ENCODE measurements at regions not wholly inside any gene's neighbourhood (a gene's known extent, or its start where the extent isn't known, plus 50 kb on each side); places are given as distances from the start of the nearest gene placed in this dataset.

- no peak for TF ChIP-seq ZNF879 (CRISPR knock-in tag; IDR thresholded peaks at IDR 0.05)
- no peak for TF ChIP-seq STAT5B (CRISPR knock-in tag; IDR thresholded peaks at IDR 0.05)
- TF ChIP-seq ZNF746 (CRISPR knock-in tag; IDR thresholded peaks at IDR 0.05), result no peak
- TF ChIP-seq SMAD9 (CRISPR knock-in tag; IDR thresholded peaks at IDR 0.05), result no peak
These were observed 58.9 kb upstream of the SNTG2 start (continued) for GRCh38 chr2:891734-892133.

- no peak for ATAC-seq
- CTCF ChIA-PET (ENCODE audit: low intra/inter-chr PET ratio, low total read pairs), result no interaction called here
- Histone ChIP-seq H3K27me3 (ENCODE audit: control insufficient read depth in 1 of 2, insufficient read depth in 2 of 2, low read length in 2 of 2) (peaks cover 3 to 43% of the 10 kb centered on the region in 2 experiments; a peak in 4 of 5 replicates), H3K27ac (ENCODE audit: extremely low read length, insufficient read depth, low read length) (no peak overlapping the region), H3K79me2 (ENCODE audit: insufficient read depth, low read length) (no peaks in the 10 kb centered on the region), H3K9ac (ENCODE audit: insufficient read depth, low read depth, low read length) (no peak overlapping the region), H3K4me3 (replicated peaks in 1 of 3; ENCODE audit: insufficient read depth in 1 of 3, low read depth in 2 of 3, low read length in 3 of 3) (no peak overlapping the region), H2AFZ (ENCODE audit: low read length) (no peak overlapping the region), H4K20me1 (ENCODE audit: insufficient read depth, low read length) (no peaks in the 10 kb centered on the region), H3K36me3 (replicated peaks in 1 of 2; ENCODE audit: control insufficient read depth in 1 of 2, insufficient read depth in 2 of 2, low read length in 2 of 2) (no peaks in the 10 kb centered on the region), H3K9me3 (ENCODE audit: low read length) (no peaks in the 10 kb centered on the region), H3K4me1 (ENCODE audit: insufficient read depth, low read length) (no peaks in the 10 kb centered on the region), H3K4me2 (ENCODE audit: low read depth, low read length) (no peak overlapping the region)
- POLR2A ChIA-PET, result no interaction called here
- BruUV-seq (replicated peaks), result no TSS peak
- 19% methylated on average over 6 of the region's 6 CpGs for WGBS (ENCODE audit: low lambda C conversion rate)
- no peak for DNase-seq (ENCODE audit: low spot score)
- intact Hi-C loops (cut with micrococcal nuclease; ENCODE audit: unreplicated experiment), result no loop called here
- FAIRE-seq, result no peak
- in situ Hi-C loops (cut with HindIII; ENCODE audit: extremely low pct_ligation_motif_present, low pct_unique_long_range_greater_than_20kb), result no loop called here
- TF ChIP-seq KDM2A (CRISPR knock-in tag; IDR thresholded peaks at IDR 0.05; ENCODE audit: borderline replicate concordance, low read depth) (no peak), MBNL3 (CRISPR knock-in tag; conservative IDR thresholded peaks at IDR 0.05) (no peak), MED1 (CRISPR knock-in tag; IDR thresholded peaks at IDR 0.05) (no peak), ZNF639 (CRISPR knock-in tag; conservative IDR thresholded peaks at IDR 0.05) (no peak), CEBPB (IDR thresholded peaks at IDR 0.05; ENCODE audit: borderline replicate concordance, low read depth, low read length) (no peak), ZNF10 (CRISPR knock-in tag; IDR thresholded peaks at IDR 0.05; ENCODE audit: borderline replicate concordance, low read depth) (no peak), ZNF788 (CRISPR knock-in tag; IDR thresholded peaks at IDR 0.05; ENCODE audit: borderline replicate concordance) (no peak), HNRNPK (IDR thresholded peaks at IDR 0.05; ENCODE audit: low read depth, low read length, poor library complexity, severe bottlenecking) (no peak), ZNF207 (IDR thresholded peaks at IDR 0.05; ENCODE audit: borderline replicate concordance) (no peak), ZBTB10 (CRISPR knock-in tag; IDR thresholded peaks at IDR 0.05; ENCODE audit: borderline replicate concordance) (no peak), NFE2L2 (IDR thresholded peaks at IDR 0.05; ENCODE audit: low read length) (no peak), FOXO4 (CRISPR knock-in tag; conservative IDR thresholded peaks at IDR 0.05) (no peak)
- TF ChIP-seq, protein P1, sequence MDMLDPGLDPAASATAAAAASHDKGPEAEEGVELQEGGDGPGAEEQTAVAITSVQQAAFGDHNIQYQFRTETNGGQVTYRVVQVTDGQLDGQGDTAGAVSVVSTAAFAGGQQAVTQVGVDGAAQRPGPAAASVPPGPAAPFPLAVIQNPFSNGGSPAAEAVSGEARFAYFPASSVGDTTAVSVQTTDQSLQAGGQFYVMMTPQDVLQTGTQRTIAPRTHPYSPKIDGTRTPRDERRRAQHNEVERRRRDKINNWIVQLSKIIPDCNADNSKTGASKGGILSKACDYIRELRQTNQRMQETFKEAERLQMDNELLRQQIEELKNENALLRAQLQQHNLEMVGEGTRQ (IDR thresholded peaks at IDR 0.05; ENCODE audit: low read depth, low read length), result no peak
- TF ChIP-seq, protein P1 (CRISPR knock-in tag; IDR thresholded peaks at IDR 0.05; ENCODE audit: borderline replicate concordance), result no peak
These were observed 59.9 kb upstream of the SNTG2 start for GRCh38 chr2:890791-891190.
